RWPE1 (cell line): ENCODE measurements at regions not wholly inside any gene's neighbourhood (a gene's known extent, or its start where the extent isn't known, plus 50 kb on each side); places are given as distances from the start of the nearest gene placed in this dataset.

Experiments used
- CTCF ChIA-PET: fragments of 350-600 bp; sonication (Branson Sonifier 250); formaldehyde crosslinking; extraction: SDS; loops from one replicate; lab custom pipeline; 2021; lab: Yijun Ruan, JAX
- POLR2A ChIA-PET: fragments of 400-600 bp; formaldehyde crosslinking; extraction: SDS; loops from one replicate; lab custom pipeline; 2020; ENCODE audit warnings: antibody characterized with exemption; ENCODE audit not compliant: low non-redundant PET; lab: Yijun Ruan, JAX
- DNase-seq: peaks from one replicate; pipeline ENCODE4 v3.0.0; 2012; ENCODE audit warnings: low spot score
- H3K27ac ChIP-seq: fragments of 450-650 bp; 2 replicates; pipeline ENCODE4 v1.5.1; 2017
- CTCF ChIP-seq: fragments of 450-650 bp; conservative IDR thresholded peaks from 2 replicates; pipeline ENCODE4 v1.5.1; 2017; ENCODE audit warnings: low read depth, mild to moderate bottlenecking

GRCh38 chr1:188670837-188671236 lies 1806.8 kb downstream of the BRINP3 start:
- CTCF ChIA-PET, result no interaction called here
- no peak overlapping the region for H3K27ac ChIP-seq
- DNase-seq, result peak; percentile 48
- no peak for TF ChIP-seq CTCF
- POLR2A ChIA-PET, result no interaction called here

GRCh38 chr1:188672153-188672552 lies 1805.5 kb downstream of the BRINP3 start:
- TF ChIP-seq CTCF, result no peak
- DNase-seq, result no peak
- H3K27ac ChIP-seq, result no peak overlapping the region
- CTCF ChIA-PET, result interaction anchor here (0.7 kb wide), 1 partner anchor 1189 kb away, joined by 3 read pairs; no protein-coding TSS in a partner anchor
- POLR2A ChIA-PET, result no interaction called here

GRCh38 chr1:188689542-188689941 lies 1788.1 kb downstream of the BRINP3 start:
- CTCF ChIA-PET, result no interaction called here
- peak; percentile 12 for DNase-seq
- H3K27ac ChIP-seq, result no peak overlapping the region
- TF ChIP-seq CTCF, result no peak
- POLR2A ChIA-PET, result no interaction called here

GRCh38 chr1:188700116-188700515 lies 1777.5 kb downstream of the BRINP3 start:
- ChIA-PET POLR2A (no interaction called here), CTCF (no interaction called here)
- DNase-seq, result no peak
- no peak overlapping the region for H3K27ac ChIP-seq
- no peak for TF ChIP-seq CTCF

- CTCF ChIA-PET, result interaction anchor here (0.5 to 0.6 kb wide), 2 partner anchors 336 to 967 kb away, joined by 5 read pairs; no protein-coding TSS in a partner anchor
- peak; percentile 90 for DNase-seq
- TF ChIP-seq CTCF, result no peak; the same call in 1 of the 2 replicates
- H3K27ac ChIP-seq, result no peak overlapping the region
- POLR2A ChIA-PET, result no interaction called here
Measured at GRCh38 chr1:188706742-188707141, 1770.9 kb downstream of the BRINP3 start.

- H3K27ac ChIP-seq, result no peak overlapping the region
- DNase-seq, result no peak
- TF ChIP-seq CTCF, result no peak
- CTCF ChIA-PET, result no interaction called here
- POLR2A ChIA-PET, result no interaction called here
Measured at GRCh38 chr1:188708795-188709535, 1768.7 kb downstream of the BRINP3 start.
